ENCODE measurements at regions not wholly inside any gene's neighbourhood (a gene's known extent, or its start where the extent isn't known, plus 50 kb on each side); places are given as distances from the start of the nearest gene placed in this dataset.

DNA sequence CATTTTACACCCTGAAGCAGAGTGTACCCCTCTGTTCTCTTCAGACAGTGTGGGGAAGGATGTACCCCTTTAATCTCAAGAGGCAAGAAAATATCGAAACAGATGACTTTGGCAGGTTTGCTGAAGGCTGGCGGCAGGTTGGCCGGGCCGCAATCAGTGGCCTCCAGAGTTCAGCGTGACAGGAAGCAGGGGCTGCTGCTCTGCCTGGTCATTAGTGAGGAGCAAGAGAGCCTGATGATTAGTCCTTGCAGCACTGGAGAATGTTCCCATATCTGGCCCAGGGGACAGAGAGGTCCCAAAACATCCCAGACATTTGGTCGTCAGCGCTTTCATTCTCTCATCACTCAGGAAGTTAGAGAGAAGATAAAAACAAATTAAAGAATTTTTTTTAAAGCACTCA is 352.8 kb downstream of the SPRY1 start:
- no peak for TF ChIP-seq CTCF (IDR thresholded peaks at IDR 0.05; ENCODE audit: insufficient read depth, low read length, poor library complexity, severe bottlenecking)
- H3K27me3 ChIP-seq (ENCODE audit: control insufficient read depth, insufficient read depth, low read length), result no peaks in the 10 kb centered on the region
- no peak overlapping the region for H3K4me3 ChIP-seq (ENCODE audit: low read depth, low read length)
- no peaks in the 10 kb centered on the region for H3K36me3 ChIP-seq (ENCODE audit: control insufficient read depth, insufficient read depth, low read length)
- no peak for DNase-seq (ENCODE audit: low read depth)

- no peak for TF ChIP-seq CTCF (IDR thresholded peaks at IDR 0.05; ENCODE audit: insufficient read depth, low read length, poor library complexity, severe bottlenecking)
- no peak for DNase-seq (ENCODE audit: low read depth)
- no peaks in the 10 kb centered on the region for H3K36me3 ChIP-seq (ENCODE audit: control insufficient read depth, insufficient read depth, low read length)
- H3K4me3 ChIP-seq (ENCODE audit: low read depth, low read length), result no peak overlapping the region
- no peaks in the 10 kb centered on the region for H3K27me3 ChIP-seq (ENCODE audit: control insufficient read depth, insufficient read depth, low read length)
These were observed 353.4 kb downstream of the SPRY1 start for GRCh38 chr4:123750044-123750443.

DNA sequence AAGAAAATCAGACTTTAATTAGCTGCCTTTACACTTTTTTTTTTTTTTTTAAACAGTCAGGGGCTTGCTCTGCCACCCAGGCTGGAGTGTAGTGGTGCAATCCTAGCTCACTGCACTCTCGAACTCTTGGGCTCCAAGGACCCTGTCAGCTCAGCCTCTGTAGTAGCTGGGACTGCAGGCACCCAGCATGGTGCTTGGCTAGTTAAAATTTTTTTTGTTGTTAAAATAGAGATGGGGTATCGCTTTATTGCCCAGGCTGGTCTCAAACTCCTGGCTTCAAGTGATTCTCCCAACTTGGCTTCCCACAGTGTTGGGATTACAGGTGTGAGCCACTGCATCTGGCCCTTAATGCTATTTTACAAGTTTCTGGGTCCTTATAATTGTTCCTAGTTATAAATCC is 359.1 kb downstream of the SPRY1 start:
- H3K4me3 ChIP-seq (ENCODE audit: low read depth, low read length), result no peak overlapping the region
- no peak for DNase-seq (ENCODE audit: low read depth)
- no peak for TF ChIP-seq CTCF (IDR thresholded peaks at IDR 0.05; ENCODE audit: insufficient read depth, low read length, poor library complexity, severe bottlenecking)

GRCh38 chr4:123767806-123768205 is 371.2 kb downstream of the SPRY1 start:
- TF ChIP-seq CTCF (IDR thresholded peaks at IDR 0.05; ENCODE audit: insufficient read depth, low read length, poor library complexity, severe bottlenecking), result no peak

More for the DNA sequence above, 359.1 kb downstream of the SPRY1 start:
- no peaks in the 10 kb centered on the region for H3K36me3 ChIP-seq (ENCODE audit: control insufficient read depth, insufficient read depth, low read length)
- H3K27me3 ChIP-seq (ENCODE audit: control insufficient read depth, insufficient read depth, low read length), result no peaks in the 10 kb centered on the region

GRCh38 chr4:123770884-123771283 is 374.3 kb downstream of the SPRY1 start:
- no peak for TF ChIP-seq CTCF (IDR thresholded peaks at IDR 0.05; ENCODE audit: insufficient read depth, low read length, poor library complexity, severe bottlenecking)
- no peaks in the 10 kb centered on the region for H3K36me3 ChIP-seq (ENCODE audit: control insufficient read depth, insufficient read depth, low read length)
- DNase-seq (ENCODE audit: low read depth), result no peak
- no peaks in the 10 kb centered on the region for H3K27me3 ChIP-seq (ENCODE audit: control insufficient read depth, insufficient read depth, low read length)
- H3K4me3 ChIP-seq (ENCODE audit: low read depth, low read length), result no peak overlapping the region

More at GRCh38 chr4:123767806-123768205, 371.2 kb downstream of the SPRY1 start:
- no peaks in the 10 kb centered on the region for H3K36me3 ChIP-seq (ENCODE audit: control insufficient read depth, insufficient read depth, low read length)
- H3K27me3 ChIP-seq (ENCODE audit: control insufficient read depth, insufficient read depth, low read length), result no peaks in the 10 kb centered on the region
- DNase-seq (ENCODE audit: low read depth), result no peak
- H3K4me3 ChIP-seq (ENCODE audit: low read depth, low read length), result no peak overlapping the region

- no peak overlapping the region for H3K4me3 ChIP-seq (ENCODE audit: low read depth, low read length)
- H3K27me3 ChIP-seq (ENCODE audit: control insufficient read depth, insufficient read depth, low read length), result no peaks in the 10 kb centered on the region
- DNase-seq (ENCODE audit: low read depth), result no peak
- no peaks in the 10 kb centered on the region for H3K36me3 ChIP-seq (ENCODE audit: control insufficient read depth, insufficient read depth, low read length)
- TF ChIP-seq CTCF (IDR thresholded peaks at IDR 0.05; ENCODE audit: insufficient read depth, low read length, poor library complexity, severe bottlenecking), result no peak
These were observed 379.7 kb downstream of the SPRY1 start for GRCh38 chr4:123776267-123776666.
